Fibroblast of lung (primary cell): ENCODE measurements at regions not wholly inside any gene's neighbourhood (a gene's known extent, or its start where the extent isn't known, plus 50 kb on each side); places are given as distances from the start of the nearest gene placed in this dataset.
A peak's percentile ranks its signal among the peaks of the same experiment; 100 is the strongest.

ENCODE experiments used
- DNase-seq, 2 donors: peaks; one replicate each; pipeline versions ENCODE4 v3.0.0 to v3.0.0-alpha.2; 2010; ENCODE audit warnings: low read depth in 2 of 2
- H2AFZ ChIP-seq: 2 replicates; pipeline ENCODE4 v1.5.1; 2012; ENCODE audit warnings: low read length, control low read depth, inconsistent platforms
- H3K27ac ChIP-seq: 2 replicates; pipeline ENCODE4 v1.5.1; 2011; ENCODE audit warnings: low read length, control low read depth; ENCODE audit not compliant: insufficient read depth
- H3K27me3 ChIP-seq: 2 replicates; pipeline ENCODE4 v1.5.1; 2011; ENCODE audit warnings: mild to moderate bottlenecking, low read length; ENCODE audit not compliant: control insufficient read depth, insufficient read depth
- H3K36me3 ChIP-seq: 2 replicates; pipeline ENCODE4 v1.5.1; 2011; ENCODE audit warnings: low read length; ENCODE audit not compliant: control insufficient read depth, insufficient read depth
- H3K4me1 ChIP-seq: 2 replicates; pipeline ENCODE4 v1.5.1; 2011; ENCODE audit warnings: low read length; ENCODE audit not compliant: control insufficient read depth, insufficient read depth; ENCODE audit errors: extremely low read depth
- H3K4me2 ChIP-seq: 2 replicates; pipeline ENCODE4 v1.5.1; 2011; ENCODE audit warnings: low read length, control low read depth; ENCODE audit not compliant: insufficient read depth; ENCODE audit errors: extremely low read depth
- H3K4me3 ChIP-seq, 4 experiments: fragments of 200-600 bp in 1 of 4; sonication (generic) in 1 of 4; replicated peaks in 1 of 4; 2 replicates each; pipeline ENCODE4 v1.5.1; 2011 to 2016; ENCODE audit warnings: low read length in 4 of 4, low read depth in 3 of 4, mild to moderate bottlenecking in 3 of 4, control low read depth in 2 of 4, inconsistent platforms in 1 of 4, mixed read lengths in 1 of 4; ENCODE audit not compliant: insufficient read depth in 1 of 4; ENCODE audit errors: control extremely low read depth in 1 of 4
- H3K79me2 ChIP-seq: 2 replicates; pipeline ENCODE4 v1.5.1; 2012; ENCODE audit warnings: mild to moderate bottlenecking, low read length, inconsistent platforms; ENCODE audit not compliant: control insufficient read depth, insufficient read depth
- H3K9ac ChIP-seq: 2 replicates; pipeline ENCODE4 v1.5.1; 2011; ENCODE audit warnings: mild to moderate bottlenecking, low read length, control low read depth; ENCODE audit not compliant: insufficient read depth
- H3K9me3 ChIP-seq: 2 replicates; pipeline ENCODE4 v1.5.1; 2012; ENCODE audit warnings: low read depth, low read length; ENCODE audit not compliant: control insufficient read depth, insufficient read depth
- H4K20me1 ChIP-seq: 2 replicates; pipeline ENCODE4 v1.5.1; 2011; ENCODE audit warnings: low read length; ENCODE audit not compliant: control insufficient read depth, insufficient read depth; ENCODE audit errors: extremely low read depth
- EZH2 ChIP-seq: IDR thresholded peaks from 2 replicates; pipeline ENCODE4 v1.5.1; 2012; ENCODE audit warnings: low read length, control low read depth, mild to moderate bottlenecking; ENCODE audit errors: missing control alignments
- TF ChIP-seq, protein P1 (sequence below), 2 donors: IDR thresholded peaks in 1 of 2; conservative IDR thresholded peaks in 1 of 2; 1 replicate in 1 of 2; 2 replicates in 1 of 2; pipeline ENCODE4 v1.5.1; 2011 to 2012; ENCODE audit warnings: low read length in 2 of 2, control low read depth in 1 of 2, inconsistent platforms in 1 of 2, low read depth in 1 of 2, mild to moderate bottlenecking in 1 of 2

DNA sequence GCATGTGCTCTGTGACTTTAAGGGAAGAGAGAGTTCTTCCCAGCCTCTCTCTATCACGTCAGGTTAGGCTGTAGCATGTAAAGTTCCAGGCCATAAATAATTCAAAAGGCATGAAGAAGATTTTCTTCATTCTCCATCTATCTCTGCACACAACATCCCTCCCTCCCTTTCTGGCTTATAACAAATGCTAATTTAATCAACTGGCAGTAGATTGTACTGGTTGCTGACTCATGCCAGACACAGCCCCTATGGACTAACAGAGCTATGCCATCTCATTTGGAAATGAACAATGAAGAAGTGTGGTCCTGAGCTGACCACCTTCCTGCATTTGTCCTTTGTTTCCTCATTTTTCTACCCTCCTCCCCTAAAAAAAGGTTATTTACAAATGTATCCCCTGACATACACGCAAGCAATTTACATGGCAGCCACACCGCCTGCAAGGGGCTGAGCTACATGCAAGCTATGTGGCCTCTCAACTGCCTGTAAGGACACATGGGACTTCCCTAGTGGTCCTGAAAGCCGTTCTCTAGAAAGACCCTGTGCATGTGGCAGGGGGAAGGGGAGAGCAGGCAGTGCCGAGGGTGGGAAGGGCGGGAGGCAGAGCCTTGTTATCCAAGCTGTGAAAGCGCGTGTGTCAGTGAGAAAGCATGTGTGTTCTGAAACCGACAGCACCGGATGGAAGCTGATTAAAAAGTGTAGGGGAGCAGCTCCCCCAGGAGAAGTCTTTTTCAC lies 90.9 kb upstream of the KLF7 start:
- TF ChIP-seq, protein P1, sequence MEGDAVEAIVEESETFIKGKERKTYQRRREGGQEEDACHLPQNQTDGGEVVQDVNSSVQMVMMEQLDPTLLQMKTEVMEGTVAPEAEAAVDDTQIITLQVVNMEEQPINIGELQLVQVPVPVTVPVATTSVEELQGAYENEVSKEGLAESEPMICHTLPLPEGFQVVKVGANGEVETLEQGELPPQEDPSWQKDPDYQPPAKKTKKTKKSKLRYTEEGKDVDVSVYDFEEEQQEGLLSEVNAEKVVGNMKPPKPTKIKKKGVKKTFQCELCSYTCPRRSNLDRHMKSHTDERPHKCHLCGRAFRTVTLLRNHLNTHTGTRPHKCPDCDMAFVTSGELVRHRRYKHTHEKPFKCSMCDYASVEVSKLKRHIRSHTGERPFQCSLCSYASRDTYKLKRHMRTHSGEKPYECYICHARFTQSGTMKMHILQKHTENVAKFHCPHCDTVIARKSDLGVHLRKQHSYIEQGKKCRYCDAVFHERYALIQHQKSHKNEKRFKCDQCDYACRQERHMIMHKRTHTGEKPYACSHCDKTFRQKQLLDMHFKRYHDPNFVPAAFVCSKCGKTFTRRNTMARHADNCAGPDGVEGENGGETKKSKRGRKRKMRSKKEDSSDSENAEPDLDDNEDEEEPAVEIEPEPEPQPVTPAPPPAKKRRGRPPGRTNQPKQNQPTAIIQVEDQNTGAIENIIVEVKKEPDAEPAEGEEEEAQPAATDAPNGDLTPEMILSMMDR (conservative IDR thresholded peaks at IDR 0.05 in 1 of 2, IDR thresholded peaks at IDR 0.05 in 1 of 2; ENCODE audit: low read depth in 1 of 2, low read length in 2 of 2): no peak
- Histone ChIP-seq H3K4me1 (peaks cover 67% of the 10 kb centered on the region), H3K4me2 (no peak overlapping the region), H3K79me2 (no peaks in the 10 kb centered on the region), H3K27ac (peak overlapping the region; percentile 91), H3K9ac (no peak overlapping the region), H2AFZ (no peak overlapping the region), H3K4me3 (no peak overlapping the region), H4K20me1 (no peaks in the 10 kb centered on the region), H3K27me3 (no peaks in the 10 kb centered on the region), H3K36me3 (no peaks in the 10 kb centered on the region), H3K9me3 (no peaks in the 10 kb centered on the region)
- DNase-seq: peak; percentile 62 to 84

DNA sequence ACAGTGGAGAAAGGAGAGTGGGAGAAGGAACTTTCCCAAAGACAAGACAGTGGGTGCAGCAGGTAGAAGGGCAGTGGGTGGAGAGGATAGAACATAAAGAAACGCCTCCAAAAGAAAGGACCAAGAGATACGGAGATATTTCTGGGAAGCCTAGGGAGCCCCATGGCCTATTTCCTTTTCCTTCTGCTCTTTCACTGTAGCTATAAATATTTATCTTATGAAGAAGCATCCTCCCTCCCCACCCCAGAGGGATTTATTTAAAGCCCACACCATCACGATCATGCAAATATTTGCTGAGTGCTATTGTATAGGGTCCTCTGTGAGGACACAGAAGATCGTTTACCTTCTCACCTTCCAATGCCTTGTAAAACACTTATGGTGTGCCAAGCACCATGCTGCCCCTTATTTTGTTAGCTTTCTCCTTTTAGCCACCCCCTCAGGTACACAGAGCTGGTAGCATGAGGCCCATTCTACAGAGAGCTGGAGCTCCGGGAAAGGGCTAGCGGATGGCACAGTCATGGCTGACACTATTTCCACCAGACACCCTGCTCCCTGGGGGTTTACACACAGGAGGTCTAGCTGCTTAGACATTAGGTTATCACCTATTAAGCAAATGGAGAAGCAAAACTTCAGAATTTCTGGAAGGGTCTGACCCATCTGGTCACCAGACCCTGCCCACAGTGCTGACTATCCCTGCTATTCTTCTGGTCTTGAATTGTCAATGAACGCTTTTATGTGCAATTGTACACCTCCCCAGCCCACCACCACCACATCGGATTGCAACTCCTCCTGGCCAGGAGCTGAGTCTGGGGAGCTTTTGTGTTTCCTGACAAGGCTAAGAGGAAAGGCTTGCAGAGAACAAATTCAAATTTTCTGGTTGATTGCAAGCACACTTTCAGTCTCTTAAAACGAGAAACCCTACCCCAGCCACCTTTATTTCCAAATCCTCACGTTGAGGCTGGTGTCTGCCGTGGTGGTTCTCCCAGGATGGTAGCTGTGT lies 91.8 kb upstream of the KLF7 start:
- Histone ChIP-seq H3K4me1 (peaks cover 64% of the 10 kb centered on the region), H3K27ac (peak overlapping the region; percentile 91)
- DNase-seq: peak; percentile 48 to 50

DNA sequence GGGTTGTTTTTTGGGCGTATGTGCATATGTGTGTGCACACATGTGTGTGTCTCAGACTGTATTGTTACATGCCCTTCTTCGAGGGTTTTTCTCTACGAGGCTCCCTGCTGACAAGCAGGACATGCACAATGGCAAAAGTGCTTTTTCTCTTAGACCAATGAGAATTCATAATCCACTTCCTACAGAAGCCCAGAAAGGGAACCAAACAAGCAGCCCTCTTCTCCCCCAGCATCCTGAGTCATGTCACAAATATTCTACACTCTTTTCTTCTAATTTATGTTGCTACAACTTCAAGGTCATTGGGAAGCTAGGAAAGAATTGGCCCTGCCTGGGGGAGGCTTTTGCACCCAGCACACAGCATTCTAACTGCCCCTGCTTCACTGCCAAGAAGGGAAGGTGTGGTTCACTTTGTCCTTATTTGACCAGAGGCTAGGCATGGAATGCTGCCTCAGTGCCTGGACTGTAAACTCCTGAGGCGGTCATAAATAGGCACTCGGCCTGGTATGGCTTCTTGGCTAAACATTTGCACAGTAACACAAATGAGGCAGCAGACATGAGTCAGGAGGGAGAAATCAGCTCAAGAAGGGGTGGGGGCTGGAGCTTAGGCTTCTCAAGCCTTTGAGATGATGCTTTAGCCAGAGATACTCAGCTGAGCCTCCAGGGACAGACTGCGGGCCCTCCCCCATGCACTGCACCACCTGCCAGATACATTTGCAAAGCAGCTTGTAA lies 92.7 kb upstream of the KLF7 start:
- Histone ChIP-seq H3K27ac (peak overlapping the region; percentile 91), H2AFZ (no peak overlapping the region), H3K9ac (no peak overlapping the region), H3K4me2 (peak overlapping the region; percentile 44), H3K36me3 (no peaks in the 10 kb centered on the region), H3K9me3 (no peaks in the 10 kb centered on the region), H4K20me1 (no peaks in the 10 kb centered on the region), H3K27me3 (no peaks in the 10 kb centered on the region), H3K4me1 (peaks cover 59% of the 10 kb centered on the region), H3K79me2 (no peaks in the 10 kb centered on the region), H3K4me3 (no peak overlapping the region)
- TF ChIP-seq, protein P1 (conservative IDR thresholded peaks at IDR 0.05 in 1 of 2, IDR thresholded peaks at IDR 0.05 in 1 of 2; ENCODE audit: low read depth in 1 of 2, low read length in 2 of 2): peak in 1 of 2 donors; percentile 20
- TF ChIP-seq EZH2: no peak
- DNase-seq: peak; percentile 100

More for the DNA sequence above, 91.8 kb upstream of the KLF7 start:
- H3K27me3 ChIP-seq: no peaks in the 10 kb centered on the region
- no peaks in the 10 kb centered on the region for H4K20me1 ChIP-seq
- no peaks in the 10 kb centered on the region for H3K9me3 ChIP-seq
- peak overlapping the region; percentile 44 for H3K4me2 ChIP-seq
- H3K9ac ChIP-seq: no peak overlapping the region
- TF ChIP-seq EZH2: no peak
- H3K79me2 ChIP-seq: no peaks in the 10 kb centered on the region
- no peak overlapping the region for H2AFZ ChIP-seq
- no peak overlapping the region for H3K4me3 ChIP-seq
- no peaks in the 10 kb centered on the region for H3K36me3 ChIP-seq
